Inflammatory macrophage treated with lipopolysaccharide for 4 hours (primary cell): ENCODE measurements at regions not wholly inside any gene's neighbourhood (a gene's known extent, or its start where the extent isn't known, plus 50 kb on each side); places are given as distances from the start of the nearest gene placed in this dataset.

Experiments used
- DNase-seq: peaks from one replicate; pipeline ENCODE4 v3.0.0-alpha.2; 2020

DNA sequence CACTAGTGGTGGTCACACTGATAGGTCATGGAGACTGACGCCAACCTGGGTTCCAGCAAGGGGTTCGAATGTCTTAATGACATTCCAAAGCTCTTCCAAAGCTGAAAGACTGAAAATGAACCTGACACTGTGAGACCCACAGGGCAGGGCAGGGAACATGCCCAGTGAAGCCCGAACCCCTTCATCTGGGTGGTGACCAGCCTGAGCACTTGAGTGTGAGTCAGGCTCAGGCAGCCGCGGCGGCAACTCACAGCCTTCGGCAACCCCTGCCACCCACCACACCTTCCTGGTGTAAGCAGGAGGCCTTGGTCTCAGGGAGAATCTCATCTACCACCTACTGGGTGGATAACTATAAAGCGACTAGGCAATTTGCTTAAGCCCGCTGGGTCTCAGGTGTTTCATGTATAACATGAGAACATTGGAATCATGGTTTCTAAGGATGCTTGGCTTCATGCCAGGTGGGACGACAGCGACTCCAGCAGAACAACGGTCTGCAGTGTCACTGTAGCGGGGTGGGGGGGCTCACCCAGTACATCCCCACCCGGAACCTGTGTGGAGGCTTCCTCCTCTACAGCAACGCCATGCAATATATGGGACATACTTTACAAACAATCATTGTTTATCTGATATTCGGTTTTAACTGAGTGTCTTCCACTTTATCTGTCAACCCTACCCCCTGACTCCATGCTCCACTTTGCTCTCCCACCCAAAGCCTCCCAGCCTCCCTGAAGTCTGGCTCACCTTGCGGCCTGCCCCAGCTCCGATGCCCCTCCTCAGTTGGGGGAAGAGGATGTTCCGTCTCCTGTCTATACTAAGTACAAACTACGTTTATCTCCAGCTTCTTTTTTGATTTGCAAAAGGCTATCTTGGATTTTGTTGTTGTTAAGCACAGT lies 125.0 kb upstream of the MEF2A start:
- no peak for DNase-seq

DNA sequence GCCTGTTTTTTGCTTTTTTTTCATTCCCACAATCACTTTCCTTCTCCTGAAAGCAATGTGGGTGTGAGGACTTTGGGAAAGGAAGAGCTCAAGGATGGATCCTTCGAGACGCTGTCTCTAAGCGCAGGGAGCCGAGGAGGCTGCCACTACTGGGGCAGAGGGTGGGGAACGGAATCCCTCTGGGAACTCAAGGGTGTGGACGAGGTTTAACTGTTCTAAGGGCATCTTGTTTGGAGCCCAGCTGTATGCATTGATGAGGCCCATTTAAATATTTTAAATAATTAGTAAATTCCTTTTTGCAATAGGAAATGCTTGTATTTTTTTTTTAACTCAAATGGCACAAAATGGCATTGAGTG lies 124.4 kb upstream of the MEF2A start:
- DNase-seq, result no peak

GRCh38 chr15:99441871-99442251 lies 123.9 kb upstream of the MEF2A start:
- DNase-seq, result no peak

DNA sequence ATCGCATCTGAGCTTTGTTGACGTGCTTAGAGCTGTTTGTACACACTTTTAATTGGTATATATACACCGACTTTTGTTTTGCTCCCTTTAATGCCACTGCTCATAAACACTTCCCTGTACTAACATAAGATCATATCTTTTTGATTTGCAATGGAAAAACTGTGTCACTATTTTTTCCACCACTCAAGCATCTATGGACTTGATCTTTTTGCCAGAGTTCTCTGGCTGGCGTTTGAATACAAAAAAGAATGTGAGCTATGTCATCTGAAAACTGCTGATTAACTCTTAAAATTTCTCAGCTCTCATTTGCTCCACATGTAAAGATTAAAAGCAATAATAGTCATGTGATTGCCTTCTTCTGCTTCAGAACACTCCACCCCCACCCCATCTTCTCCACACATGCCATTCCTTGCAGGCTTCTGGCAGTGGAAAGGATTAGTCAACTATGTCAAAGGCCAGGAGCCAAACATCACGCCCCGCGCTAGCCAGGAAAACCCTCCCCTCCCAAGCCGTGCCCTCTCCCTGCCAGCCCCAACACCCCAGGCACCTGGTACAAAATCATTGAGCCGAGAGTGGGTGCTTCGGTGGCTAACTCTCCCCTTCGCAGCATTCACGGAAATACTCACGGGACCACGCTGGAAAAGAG lies 123.4 kb upstream of the MEF2A start:
- peak; percentile 25 for DNase-seq

DNA sequence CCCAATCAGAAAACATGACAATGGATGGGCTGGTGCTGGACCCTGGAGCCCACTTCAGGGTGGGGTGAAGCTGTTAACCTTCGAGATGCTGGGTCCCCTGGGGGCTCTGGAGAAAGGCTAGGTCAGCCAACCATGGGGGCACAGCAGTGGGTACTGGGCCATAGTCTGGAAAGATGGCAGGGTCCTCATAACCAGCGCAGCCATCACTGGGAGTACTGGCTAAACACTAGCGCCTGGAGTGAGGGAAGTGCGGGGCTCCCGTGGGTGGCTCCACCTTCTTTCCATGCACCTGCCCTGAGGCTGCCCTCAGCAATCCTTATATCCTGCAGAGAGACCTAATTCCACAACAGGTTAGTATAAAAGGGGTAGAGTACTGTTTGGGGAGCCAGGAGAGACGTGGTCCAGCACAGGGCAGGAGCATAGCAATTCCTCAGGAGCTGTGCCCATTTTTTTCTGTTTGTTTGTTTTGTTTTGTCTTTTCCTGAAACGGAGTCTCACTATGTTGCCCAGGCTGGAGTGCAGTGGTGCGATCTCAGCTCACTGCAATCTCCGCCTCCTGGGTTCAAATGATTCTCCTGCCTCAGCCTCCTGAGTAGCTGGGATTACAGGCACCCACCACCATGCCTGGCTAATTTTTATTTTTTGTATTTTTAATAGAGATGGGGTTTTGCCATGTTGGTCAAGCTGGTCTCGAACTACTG lies 122.6 kb upstream of the MEF2A start:
- no peak for DNase-seq

DNA sequence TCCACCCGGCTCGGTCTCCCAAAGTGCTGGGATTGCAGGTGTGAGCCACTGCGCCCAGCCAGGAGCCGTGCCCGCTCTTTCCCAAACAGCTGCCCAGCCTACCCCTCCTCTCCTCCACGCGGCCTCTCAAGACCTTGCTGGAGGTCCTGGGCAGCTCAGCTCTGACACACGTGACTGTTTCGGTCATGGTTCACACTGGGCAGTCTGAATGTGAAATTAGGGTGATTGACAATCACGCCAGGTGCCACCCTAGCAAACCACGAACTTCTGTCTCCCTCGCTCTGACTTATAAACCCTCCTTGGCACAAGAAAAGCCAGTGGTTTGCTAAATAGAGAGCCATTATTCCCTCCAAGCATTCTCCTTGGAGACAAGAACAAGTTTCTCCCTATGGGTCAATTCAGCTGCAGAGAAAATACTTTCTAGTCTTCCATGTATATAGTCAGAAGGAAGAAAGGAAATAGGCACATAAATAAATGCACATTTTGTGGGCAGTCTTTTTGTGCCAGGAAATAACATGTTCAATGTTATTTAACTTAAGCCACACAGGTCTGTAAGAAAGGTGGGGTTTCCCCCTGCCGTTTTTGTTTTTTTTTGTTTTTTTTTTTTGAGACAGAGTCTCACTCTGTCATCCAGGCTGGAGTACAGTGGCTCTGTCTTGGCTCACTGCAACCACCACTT lies 121.9 kb upstream of the MEF2A start:
- no peak for DNase-seq

GRCh38 chr15:99445272-99445850 lies 120.4 kb upstream of the MEF2A start:
- no peak for DNase-seq

DNA sequence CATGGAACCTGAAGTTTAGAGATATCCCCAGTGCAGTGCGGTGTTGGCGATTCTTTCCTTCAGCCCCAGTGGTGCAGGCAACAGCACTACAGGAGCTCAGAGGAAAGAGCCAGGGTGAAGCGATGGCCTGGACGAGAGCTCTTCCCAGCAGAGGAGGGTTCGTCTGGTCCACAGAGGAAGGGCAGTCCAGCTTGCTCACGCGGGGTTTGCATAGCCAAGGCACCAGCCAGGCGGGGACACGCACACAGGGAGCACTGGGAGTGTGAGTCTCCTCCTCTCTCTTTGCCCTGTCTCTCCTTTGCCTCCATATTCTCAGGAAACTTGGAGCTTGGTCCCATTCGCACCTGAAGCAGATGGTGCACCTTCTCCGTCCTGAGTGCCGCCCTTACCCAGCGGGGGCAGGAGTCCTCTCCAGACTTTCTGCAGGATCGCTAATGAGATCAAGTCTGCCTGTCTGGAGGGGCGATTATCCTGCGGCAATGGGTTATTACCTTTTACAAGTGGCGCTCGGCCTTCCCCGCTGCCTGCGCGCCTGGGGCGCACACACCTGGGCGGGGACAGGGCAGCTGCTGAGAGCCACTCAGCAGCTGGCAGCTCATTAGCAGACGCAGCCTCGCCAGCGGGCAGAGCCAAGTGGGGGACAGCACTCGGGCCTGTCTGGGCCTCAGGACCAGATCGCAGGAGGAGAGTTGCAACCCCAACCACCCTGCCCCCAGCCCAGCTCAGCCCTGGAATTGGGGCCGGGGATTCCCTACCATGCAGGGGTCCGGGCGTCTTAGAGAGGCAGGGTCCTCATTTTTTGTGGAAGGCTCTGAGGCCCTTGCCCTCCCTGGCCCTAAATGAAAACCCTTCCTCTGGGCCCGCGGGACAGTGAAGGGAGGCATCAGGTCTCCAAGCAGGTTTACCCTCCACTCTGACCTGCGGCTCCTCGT lies 119.0 kb upstream of the MEF2A start:
- DNase-seq, result no peak

GRCh38 chr15:99447497-99448371 lies 118.0 kb upstream of the MEF2A start:
- DNase-seq, result no peak

DNA sequence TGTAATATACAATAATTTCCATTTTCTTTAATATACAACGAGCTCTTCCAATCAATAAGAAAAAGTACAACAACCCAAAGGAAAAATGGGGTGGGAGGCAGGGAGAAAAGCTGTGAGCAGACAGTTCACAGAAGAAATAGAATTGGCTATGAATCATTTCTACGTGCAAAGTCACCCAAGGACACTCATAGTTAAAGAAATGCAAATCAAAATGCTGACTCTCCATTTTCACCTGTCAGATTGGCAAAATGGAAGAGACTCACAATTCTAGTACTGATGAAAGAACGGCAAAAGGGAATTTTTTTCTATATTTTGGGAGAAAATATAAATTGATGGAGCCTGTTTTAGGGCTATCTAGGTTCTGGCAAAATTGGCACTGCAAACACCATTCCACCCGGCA lies 116.3 kb upstream of the MEF2A start:
- no peak for DNase-seq

DNA sequence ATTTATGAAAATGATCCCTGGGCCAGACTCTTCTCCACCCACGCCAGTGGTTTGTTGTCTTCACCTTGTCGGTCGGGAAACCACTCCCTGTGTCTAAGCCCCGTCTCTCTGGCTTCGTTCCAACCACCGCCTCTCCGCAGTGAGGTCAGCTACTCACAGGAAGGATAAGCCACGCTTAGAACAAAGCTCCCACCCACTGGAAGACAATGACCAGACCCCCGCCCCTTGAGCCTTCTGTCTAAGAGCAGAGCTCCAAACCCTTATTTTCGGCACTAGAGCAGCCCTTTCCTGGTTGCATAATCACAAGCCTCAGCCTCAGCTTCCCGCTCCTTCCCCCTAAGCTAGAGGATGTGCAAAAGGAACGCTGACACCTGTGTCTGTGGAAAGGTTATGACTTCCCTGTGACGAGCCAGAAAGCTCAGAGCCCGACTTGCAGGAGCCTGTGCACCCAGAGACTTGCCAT lies 114.9 kb upstream of the MEF2A start:
- DNase-seq, result peak; percentile 54

- DNase-seq, result no peak
Measured at GRCh38 chr15:99451484-99451883, 114.3 kb upstream of the MEF2A start.

GRCh38 chr15:99452010-99452409 lies 113.8 kb upstream of the MEF2A start:
- no peak for DNase-seq

GRCh38 chr15:99452728-99453636 lies 112.8 kb upstream of the MEF2A start:
- peak; percentile 93 for DNase-seq

DNA sequence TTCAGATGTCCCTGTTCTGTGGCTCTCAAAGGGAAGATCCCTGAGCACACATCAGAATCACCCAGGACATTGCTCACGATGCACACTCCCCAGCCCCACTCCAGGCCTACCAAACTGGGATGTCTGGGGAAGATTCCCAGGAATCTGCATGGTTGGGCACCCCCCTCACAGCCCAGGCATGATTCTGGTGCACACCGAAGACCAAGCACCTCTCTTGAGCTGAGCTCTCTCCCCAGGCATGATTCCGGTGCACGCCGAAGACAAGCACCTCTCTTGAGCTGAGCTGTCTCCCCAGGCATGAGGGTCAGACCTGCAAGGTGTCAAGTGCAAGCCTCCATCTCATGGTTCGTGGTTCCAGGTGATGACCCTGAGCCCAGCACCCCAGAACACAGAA lies 112.2 kb upstream of the MEF2A start:
- DNase-seq, result no peak

GRCh38 chr15:99454107-99454809 lies 111.5 kb upstream of the MEF2A start:
- DNase-seq, result no peak

GRCh38 chr15:99454941-99455788 lies 110.6 kb upstream of the MEF2A start:
- peak; percentile 98 for DNase-seq

GRCh38 chr15:99455789-99456160 lies 110.0 kb upstream of the MEF2A start:
- DNase-seq, result no peak
